Fibroblast of pulmonary artery (primary cell): ENCODE measurements at regions not wholly inside any gene's neighbourhood (a gene's known extent, or its start where the extent isn't known, plus 50 kb on each side); places are given as distances from the start of the nearest gene placed in this dataset.

Source experiments
- DNase-seq: peaks from one replicate; pipeline ENCODE4 v3.0.0-alpha.2; 2010; ENCODE audit warnings: low read depth
- H3K4me3 ChIP-seq: replicated peaks from 2 replicates; pipeline ENCODE4 v1.5.1; 2011; ENCODE audit warnings: low read depth, mild to moderate bottlenecking, control low read depth, low read length, moderate library complexity
- TF ChIP-seq, protein P1 (sequence below): IDR thresholded peaks from 2 replicates; pipeline ENCODE4 v1.5.1; 2011; ENCODE audit warnings: mild to moderate bottlenecking, control low read depth, low read length, inconsistent platforms; ENCODE audit errors: missing control alignments

DNA sequence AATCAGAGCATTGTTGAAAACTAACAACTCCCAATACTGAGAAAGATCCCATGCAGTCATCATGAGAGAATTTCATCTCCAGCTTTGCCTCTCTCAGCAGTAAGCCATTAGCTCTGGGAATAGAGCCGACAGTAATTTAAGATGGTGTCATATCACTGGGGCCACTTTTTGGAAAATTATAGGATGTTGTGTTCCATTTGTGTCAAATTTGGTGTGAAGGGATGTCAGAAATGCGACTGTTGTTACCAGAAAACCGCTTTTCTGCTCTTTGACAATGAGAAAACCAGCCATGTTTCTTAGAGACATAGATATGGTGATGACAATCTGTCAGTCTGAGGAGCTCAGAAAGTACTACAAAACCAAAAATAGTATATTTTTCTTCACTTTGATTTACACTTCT is 106.3 kb upstream of the KHDRBS2 start:
- no peak for DNase-seq
- no peak overlapping the region for H3K4me3 ChIP-seq
- TF ChIP-seq, protein P1, sequence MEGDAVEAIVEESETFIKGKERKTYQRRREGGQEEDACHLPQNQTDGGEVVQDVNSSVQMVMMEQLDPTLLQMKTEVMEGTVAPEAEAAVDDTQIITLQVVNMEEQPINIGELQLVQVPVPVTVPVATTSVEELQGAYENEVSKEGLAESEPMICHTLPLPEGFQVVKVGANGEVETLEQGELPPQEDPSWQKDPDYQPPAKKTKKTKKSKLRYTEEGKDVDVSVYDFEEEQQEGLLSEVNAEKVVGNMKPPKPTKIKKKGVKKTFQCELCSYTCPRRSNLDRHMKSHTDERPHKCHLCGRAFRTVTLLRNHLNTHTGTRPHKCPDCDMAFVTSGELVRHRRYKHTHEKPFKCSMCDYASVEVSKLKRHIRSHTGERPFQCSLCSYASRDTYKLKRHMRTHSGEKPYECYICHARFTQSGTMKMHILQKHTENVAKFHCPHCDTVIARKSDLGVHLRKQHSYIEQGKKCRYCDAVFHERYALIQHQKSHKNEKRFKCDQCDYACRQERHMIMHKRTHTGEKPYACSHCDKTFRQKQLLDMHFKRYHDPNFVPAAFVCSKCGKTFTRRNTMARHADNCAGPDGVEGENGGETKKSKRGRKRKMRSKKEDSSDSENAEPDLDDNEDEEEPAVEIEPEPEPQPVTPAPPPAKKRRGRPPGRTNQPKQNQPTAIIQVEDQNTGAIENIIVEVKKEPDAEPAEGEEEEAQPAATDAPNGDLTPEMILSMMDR, result no peak

DNA sequence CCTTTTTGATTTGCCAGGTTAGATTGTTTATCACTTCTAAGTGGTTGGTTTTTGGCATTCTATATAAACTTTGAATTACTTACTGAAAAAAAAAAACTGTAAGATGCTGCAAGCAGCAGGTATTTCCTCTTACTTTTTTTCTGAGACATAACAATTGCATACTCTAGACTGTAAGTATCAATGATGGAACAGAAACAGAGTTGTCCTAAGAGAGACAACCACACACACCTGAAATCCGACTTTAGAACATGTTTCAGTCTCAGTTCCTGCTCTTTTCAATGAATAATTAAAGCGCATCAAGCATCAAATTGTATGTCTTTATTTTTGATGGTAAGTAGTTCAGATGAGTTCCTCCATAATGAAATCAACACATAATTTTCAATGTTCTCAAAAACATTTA is 105.3 kb upstream of the KHDRBS2 start:
- TF ChIP-seq, protein P1, result no peak
- no peak for DNase-seq
- no peak overlapping the region for H3K4me3 ChIP-seq

DNA sequence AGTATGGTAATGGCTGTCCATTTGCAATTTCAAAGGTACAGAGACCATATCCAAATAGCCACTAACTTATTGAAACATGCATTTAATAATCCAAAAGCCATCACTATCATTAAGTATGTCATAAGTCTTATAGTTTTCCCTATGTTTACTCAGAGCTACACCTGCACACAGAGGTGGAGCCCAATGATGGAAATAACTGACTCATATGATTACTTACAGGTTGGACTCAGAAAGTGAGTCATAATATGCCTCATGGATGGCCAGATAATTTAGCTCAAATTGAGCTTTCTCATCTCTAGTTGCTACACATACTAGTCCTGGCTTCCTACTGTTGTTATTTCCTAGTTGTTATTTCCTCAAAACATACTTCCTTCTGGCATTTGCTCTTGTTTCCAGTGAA is 104.4 kb upstream of the KHDRBS2 start:
- no peak overlapping the region for H3K4me3 ChIP-seq
- TF ChIP-seq, protein P1, result no peak
- DNase-seq, result no peak

DNA sequence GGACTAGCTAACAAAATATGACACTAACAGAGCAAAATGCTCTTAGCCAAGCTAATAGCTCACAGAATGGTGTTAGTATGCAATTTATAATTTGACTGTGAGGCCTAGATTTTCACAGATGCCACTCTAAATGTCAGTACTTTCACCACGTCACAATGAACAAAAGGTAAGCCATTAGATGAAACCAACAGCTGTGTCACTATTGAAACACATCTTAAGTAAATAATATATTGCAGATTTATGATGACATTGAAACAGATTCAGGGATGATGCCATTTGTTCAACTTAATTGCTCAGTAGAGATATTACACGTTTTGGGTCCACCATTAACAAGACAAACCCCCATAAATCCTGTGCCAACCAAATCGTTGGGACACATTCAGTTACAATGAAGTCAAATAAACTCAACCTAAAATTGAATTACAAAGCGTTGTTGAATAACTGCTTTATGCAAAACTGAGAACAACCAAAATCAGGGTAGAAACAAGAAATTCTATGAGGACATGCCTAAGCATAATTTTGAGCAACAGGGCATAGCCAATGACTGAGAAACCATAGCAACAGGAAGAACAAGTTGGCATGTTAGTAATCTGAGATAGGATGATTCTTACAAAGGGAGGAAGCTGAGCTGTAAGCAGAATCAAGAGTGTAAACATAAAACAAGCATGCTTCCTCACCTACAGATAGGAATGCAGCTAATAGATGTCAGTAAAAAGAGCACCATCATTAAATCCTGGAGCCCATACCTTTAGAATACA is 85.6 kb upstream of the KHDRBS2 start:
- H3K4me3 ChIP-seq, result no peak overlapping the region
- no peak for DNase-seq
- TF ChIP-seq, protein P1, result no peak

DNA sequence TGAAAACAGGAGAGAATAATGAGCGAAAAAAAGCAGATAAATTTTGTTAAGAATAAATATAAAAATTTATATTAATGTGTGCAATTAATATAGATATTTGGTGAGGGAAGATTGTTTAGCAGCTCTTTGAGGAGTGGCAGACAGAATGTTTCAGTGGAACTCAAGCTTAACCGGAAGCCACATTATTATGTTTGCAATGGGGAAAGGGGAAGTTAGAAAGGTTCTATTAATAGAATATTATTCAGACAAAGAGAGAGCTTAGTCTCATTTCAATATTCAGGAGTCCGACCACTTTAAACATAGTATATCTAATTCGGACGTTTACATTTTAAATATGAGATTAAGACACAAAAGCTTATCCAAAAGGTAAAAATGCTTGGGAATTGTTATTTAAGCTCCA is 81.6 kb upstream of the KHDRBS2 start:
- TF ChIP-seq, protein P1, result no peak
- no peak for DNase-seq
- H3K4me3 ChIP-seq, result no peak overlapping the region

DNA sequence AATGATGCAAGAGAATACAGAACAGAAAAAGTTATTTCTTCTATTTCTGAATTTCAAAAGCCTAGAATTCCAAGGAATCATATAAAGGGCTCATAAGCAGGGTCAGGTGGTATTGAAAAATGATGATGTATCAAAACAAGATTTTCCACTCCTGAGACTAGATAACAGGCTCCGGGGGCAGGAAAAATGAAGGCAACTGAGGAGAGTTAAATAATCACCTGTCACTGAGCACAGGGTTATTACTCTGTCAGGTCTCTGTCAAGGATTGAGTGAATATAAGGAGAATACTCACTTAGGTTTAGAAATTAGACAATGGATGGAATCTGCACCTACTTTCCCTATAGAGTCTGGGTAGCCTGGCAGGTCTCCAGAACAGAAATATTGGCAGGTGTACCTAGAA is 76.1 kb upstream of the KHDRBS2 start:
- DNase-seq, result no peak
- H3K4me3 ChIP-seq, result no peak overlapping the region
- TF ChIP-seq, protein P1, result no peak

DNA sequence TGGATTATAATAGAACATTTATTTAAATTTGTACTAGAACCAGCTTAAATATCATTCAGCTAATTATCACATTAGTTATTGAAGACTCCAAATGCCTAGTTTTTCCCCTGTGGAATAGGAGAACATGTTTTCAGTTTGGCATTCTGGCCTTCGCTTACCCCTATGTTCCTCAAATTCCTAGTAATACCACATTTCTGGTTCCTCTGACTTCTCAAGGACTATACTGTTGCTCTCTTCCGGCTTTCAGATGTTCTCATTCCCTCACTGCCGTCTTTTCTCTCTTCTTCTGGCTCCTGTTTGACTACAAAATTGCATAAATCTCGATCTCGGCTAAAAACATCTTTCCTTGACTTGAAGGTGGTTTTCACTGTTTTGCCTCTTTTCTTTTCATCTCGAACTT is 71.8 kb upstream of the KHDRBS2 start:
- TF ChIP-seq, protein P1, result no peak
- no peak for DNase-seq
- no peak overlapping the region for H3K4me3 ChIP-seq
